Mesenchymal stem cell (in vitro differentiated cells and primary cell): ENCODE measurements at regions not wholly inside any gene's neighbourhood (a gene's known extent, or its start where the extent isn't known, plus 50 kb on each side); places are given as distances from the start of the nearest gene placed in this dataset.

Experiments used
- DNase-seq: peaks from one replicate; pipeline ENCODE4 v3.0.0-alpha.2; 2013
- H2AFZ ChIP-seq: one replicate; pipeline ENCODE4 v1.6.1; 2013; ENCODE audit warnings: low read depth, mild to moderate bottlenecking, control low read depth, inconsistent platforms, low read length, moderate library complexity
- H2AK5ac ChIP-seq: 2 replicates; pipeline ENCODE4 v1.6.1; 2013; ENCODE audit warnings: low read length, moderate library complexity, mild to moderate bottlenecking, inconsistent platforms; ENCODE audit not compliant: severe bottlenecking
- H2BK120ac ChIP-seq: one replicate; pipeline ENCODE4 v1.6.1; 2013; ENCODE audit warnings: low read depth, mild to moderate bottlenecking, inconsistent platforms, low read length, moderate library complexity
- H2BK12ac ChIP-seq, 2 experiments: one replicate each; pipeline ENCODE4 v1.6.1; 2013; ENCODE audit warnings: inconsistent platforms in 2 of 2, low read length in 2 of 2, mild to moderate bottlenecking in 2 of 2, moderate library complexity in 2 of 2, control low read depth in 1 of 2
- H2BK15ac ChIP-seq: one replicate; pipeline ENCODE4 v1.6.1; 2013; ENCODE audit warnings: mild to moderate bottlenecking, low read depth, inconsistent platforms; ENCODE audit not compliant: poor library complexity, severe bottlenecking
- H2BK5ac ChIP-seq: 2 replicates; pipeline ENCODE4 v1.6.1; 2013; ENCODE audit warnings: low read depth, mild to moderate bottlenecking, low read length, control low read depth, inconsistent platforms; ENCODE audit not compliant: poor library complexity, severe bottlenecking
- H3K14ac ChIP-seq, 2 experiments: one replicate each; pipeline ENCODE4 v1.6.1; 2013; ENCODE audit warnings: inconsistent platforms in 2 of 2, low read length in 2 of 2, control low read depth in 1 of 2, mild to moderate bottlenecking in 1 of 2, moderate library complexity in 1 of 2
- H3K18ac ChIP-seq, 2 experiments: one replicate each; pipeline ENCODE4 v1.6.1; 2013; ENCODE audit warnings: inconsistent platforms in 2 of 2, low read length in 2 of 2, control low read depth in 1 of 2, low read depth in 1 of 2, mild to moderate bottlenecking in 1 of 2
- H3K23ac ChIP-seq, 2 experiments: one replicate each; pipeline ENCODE4 v1.6.1; 2013; ENCODE audit warnings: inconsistent platforms in 2 of 2, low read length in 2 of 2, mild to moderate bottlenecking in 2 of 2, moderate library complexity in 2 of 2, control low read depth in 1 of 2
- H3K27ac ChIP-seq: 2 replicates; pipeline ENCODE4 v1.5.1; 2013; ENCODE audit warnings: mild to moderate bottlenecking, moderate library complexity, low read length, control low read depth, inconsistent platforms; ENCODE audit not compliant: poor library complexity, severe bottlenecking
- H3K27me3 ChIP-seq, 2 experiments: 2 replicates each; pipeline versions ENCODE4 v1.6.1 to v1.7.0; 2013; ENCODE audit warnings: low read length in 2 of 2, mild to moderate bottlenecking in 2 of 2, moderate library complexity in 2 of 2, control low read depth in 1 of 2, inconsistent platforms in 1 of 2; ENCODE audit not compliant: control insufficient read depth in 1 of 2, insufficient read depth in 1 of 2
- H3K36me3 ChIP-seq, 2 experiments: 2 replicates each; pipeline versions ENCODE4 v1.6.1 to v1.7.0; 2013; ENCODE audit warnings: low read length in 2 of 2, control low read depth in 1 of 2, inconsistent platforms in 1 of 2, low read depth in 1 of 2, mild to moderate bottlenecking in 1 of 2; ENCODE audit not compliant: insufficient read depth in 2 of 2, control insufficient read depth in 1 of 2
- H3K4ac ChIP-seq, 2 experiments: one replicate each; pipeline ENCODE4 v1.6.1; 2013; ENCODE audit warnings: inconsistent platforms in 2 of 2, low read length in 2 of 2, mild to moderate bottlenecking in 2 of 2, moderate library complexity in 2 of 2, control low read depth in 1 of 2, low read depth in 1 of 2
- H3K4me1 ChIP-seq: 2 replicates; pipeline ENCODE4 v1.6.1; 2013; ENCODE audit warnings: low read depth, low read length, control low read depth; ENCODE audit not compliant: control insufficient read depth, insufficient read depth
- H3K4me2 ChIP-seq: 2 replicates; pipeline ENCODE4 v1.6.1; 2013; ENCODE audit warnings: low read length, mild to moderate bottlenecking, inconsistent platforms; ENCODE audit not compliant: poor library complexity, severe bottlenecking
- H3K4me3 ChIP-seq, 2 experiments: 2 replicates each; pipeline versions ENCODE4 v1.5.1 to v1.7.0; 2013; ENCODE audit warnings: low read length in 2 of 2, mild to moderate bottlenecking in 2 of 2, control low read depth in 1 of 2, low read depth in 1 of 2; ENCODE audit not compliant: insufficient read depth in 1 of 2
- H3K79me1 ChIP-seq: replicated peaks from 2 replicates; pipeline ENCODE4 v1.6.1; 2013; ENCODE audit warnings: mild to moderate bottlenecking, control low read depth, low read length, inconsistent platforms; ENCODE audit not compliant: poor library complexity, severe bottlenecking
- H3K9ac ChIP-seq: 2 replicates; pipeline ENCODE4 v1.7.0; 2013; ENCODE audit warnings: mild to moderate bottlenecking, low read length, moderate library complexity
- H3K9me3 ChIP-seq: 2 replicates; pipeline ENCODE4 v1.7.0; 2013; ENCODE audit warnings: mild to moderate bottlenecking, low read length; ENCODE audit not compliant: control insufficient read depth
- H4K8ac ChIP-seq: one replicate; pipeline ENCODE4 v1.6.1; 2013; ENCODE audit warnings: inconsistent platforms, mild to moderate bottlenecking, low read length, moderate library complexity
- H4K91ac ChIP-seq: one replicate; pipeline ENCODE4 v1.6.1; 2013; ENCODE audit warnings: mild to moderate bottlenecking, low read length, inconsistent platforms
- WGBS: methylation state at CpG from one replicate; pipeline ENCODE4 v1.1.7; 2013; ENCODE audit warnings: mixed read lengths; 5-methylcytosine and 5-hydroxymethylcytosine counted together

DNA sequence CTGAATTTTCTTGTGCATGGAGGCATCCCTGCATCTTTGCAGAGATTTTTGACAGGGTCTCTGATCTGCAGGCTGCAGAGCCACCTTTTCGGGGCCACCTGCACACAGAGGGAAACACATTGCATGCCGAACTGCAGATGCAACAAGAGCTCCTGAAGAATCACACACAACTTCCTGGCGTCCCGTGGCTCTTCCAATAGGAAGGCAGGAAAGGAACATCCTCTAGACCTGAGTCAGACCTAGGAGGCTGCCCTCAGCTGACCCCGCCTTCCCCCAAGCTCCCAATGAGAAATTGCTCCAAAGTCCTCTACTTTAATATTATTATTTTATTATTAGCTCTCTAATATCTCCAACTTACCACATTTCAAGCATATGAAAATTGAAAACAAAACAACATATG, 213.2 kb upstream of the ARRDC4 start:
- Histone ChIP-seq H2BK12ac (no peak overlapping the region), H2BK5ac (no peak overlapping the region), H4K91ac (no peak overlapping the region), H2AFZ (no peak overlapping the region), H2BK120ac (no peak overlapping the region), H3K27me3 (no peaks in the 10 kb centered on the region), H4K8ac (no peak overlapping the region), H3K9me3 (peaks cover 5% of the 10 kb centered on the region), H3K4me2 (no peak overlapping the region), H3K4me1 (no peaks in the 10 kb centered on the region), H3K36me3 (no peaks in the 10 kb centered on the region), H3K23ac (no peak overlapping the region), H2BK15ac (no peak overlapping the region), H3K14ac (no peak overlapping the region), H3K18ac (no peak overlapping the region), H3K79me1 (no peaks in the 10 kb centered on the region), H3K4me3 (no peak overlapping the region), H3K27ac (no peak overlapping the region), H3K9ac (no peak overlapping the region), H2AK5ac (no peak overlapping the region), H3K4ac (no peak overlapping the region)
- WGBS: 86% methylated on average over 2 of the region's 5 CpGs
- no peak for DNase-seq

DNA sequence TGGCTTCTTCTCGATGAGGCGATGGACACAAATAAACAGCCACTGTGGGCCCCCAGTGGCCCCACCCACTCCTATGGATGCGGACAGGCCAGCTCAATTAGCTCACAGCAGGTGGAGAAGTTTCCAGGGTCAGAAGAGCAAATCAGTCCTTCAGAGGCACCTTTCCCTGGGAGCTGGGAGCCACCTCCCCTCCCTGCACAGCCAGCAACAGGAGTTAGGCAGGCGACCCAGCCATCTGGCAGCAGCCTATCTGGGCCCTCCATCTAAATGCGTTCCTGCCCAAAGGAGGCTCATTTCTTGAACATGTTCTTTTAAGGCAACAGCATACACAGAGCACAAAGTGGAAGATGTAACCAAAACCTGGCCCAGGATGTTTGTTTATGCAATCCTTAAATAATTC, 211.9 kb upstream of the ARRDC4 start:
- Histone ChIP-seq H3K4me3 (no peak overlapping the region), H3K27me3 (no peaks in the 10 kb centered on the region), H4K91ac (no peak overlapping the region), H2AFZ (no peak overlapping the region), H2BK120ac (no peak overlapping the region), H2AK5ac (no peak overlapping the region), H3K18ac (no peak overlapping the region), H3K36me3 (no peaks in the 10 kb centered on the region), H2BK12ac (no peak overlapping the region), H3K9ac (no peak overlapping the region), H3K4me2 (no peak overlapping the region), H3K4ac (no peak overlapping the region), H2BK5ac (no peak overlapping the region), H3K9me3 (peaks cover 2% of the 10 kb centered on the region), H3K27ac (no peak overlapping the region), H3K4me1 (no peaks in the 10 kb centered on the region), H4K8ac (no peak overlapping the region), H3K23ac (no peak overlapping the region), H3K79me1 (no peaks in the 10 kb centered on the region), H3K14ac (no peak overlapping the region), H2BK15ac (no peak overlapping the region)
- 77% methylated on average over 5 of the region's 5 CpGs for WGBS
- DNase-seq: no peak

DNA sequence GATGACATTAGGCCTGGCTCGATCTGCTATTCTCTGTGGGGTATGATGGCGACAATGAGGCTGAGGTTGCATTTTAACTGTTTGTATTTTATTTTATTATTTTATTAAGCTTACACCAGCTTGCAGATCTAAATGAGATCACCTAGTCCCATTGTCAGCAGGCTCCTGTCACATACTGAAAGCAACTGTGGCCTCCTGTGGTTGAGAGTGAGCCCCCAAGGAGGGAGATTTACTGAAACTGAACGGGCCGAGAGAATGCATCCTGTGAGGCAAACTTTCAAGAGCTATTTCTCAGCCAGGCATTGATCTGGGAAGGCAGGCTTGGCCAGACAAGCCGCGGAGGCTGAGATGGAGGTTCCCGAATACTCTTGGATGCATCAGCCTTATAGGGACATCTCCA, 210.4 kb upstream of the ARRDC4 start:
- Histone ChIP-seq H3K23ac (no peak overlapping the region), H3K4me1 (no peaks in the 10 kb centered on the region), H3K27ac (no peak overlapping the region), H2BK15ac (no peak overlapping the region), H2BK120ac (no peak overlapping the region), H2AFZ (no peak overlapping the region), H4K91ac (no peak overlapping the region), H2BK12ac (no peak overlapping the region), H3K9ac (no peak overlapping the region), H4K8ac (no peak overlapping the region), H3K36me3 (no peaks in the 10 kb centered on the region), H3K4ac (no peak overlapping the region), H2AK5ac (no peak overlapping the region), H3K79me1 (no peaks in the 10 kb centered on the region), H2BK5ac (no peak overlapping the region), H3K14ac (no peak overlapping the region), H3K18ac (no peak overlapping the region), H3K4me2 (no peak overlapping the region), H3K4me3 (no peak overlapping the region), H3K9me3 (no peaks in the 10 kb centered on the region), H3K27me3 (no peaks in the 10 kb centered on the region)
- WGBS: 68% methylated on average over 5 of the region's 7 CpGs
- no peak for DNase-seq

DNA sequence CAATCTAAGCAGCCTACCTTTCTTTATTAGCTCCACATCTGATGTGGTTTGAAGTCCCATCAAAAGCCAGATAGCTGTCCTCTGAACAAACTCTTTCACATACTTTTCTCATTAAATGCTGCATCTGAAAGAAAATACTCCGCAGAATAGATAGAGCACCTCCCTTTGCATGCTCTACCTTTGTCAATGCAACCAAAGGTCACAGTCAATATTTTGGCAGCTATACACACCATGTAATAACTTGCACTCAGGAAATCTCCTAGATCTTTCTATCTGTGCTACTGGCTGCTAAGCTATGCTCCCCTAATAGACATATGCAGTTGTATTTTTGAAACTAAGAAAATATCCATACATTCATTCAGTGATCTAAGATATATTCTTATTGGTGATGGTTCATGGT, 204.8 kb upstream of the ARRDC4 start:
- Histone ChIP-seq H3K27ac (no peak overlapping the region), H3K79me1 (no peaks in the 10 kb centered on the region), H3K4me1 (no peaks in the 10 kb centered on the region), H2BK120ac (no peak overlapping the region), H3K23ac (no peak overlapping the region), H2AFZ (no peak overlapping the region), H2BK5ac (no peak overlapping the region), H3K4ac (no peak overlapping the region), H3K14ac (no peak overlapping the region), H2BK12ac (no peak overlapping the region), H3K9ac (no peak overlapping the region), H3K4me2 (no peak overlapping the region), H2AK5ac (no peak overlapping the region), H3K9me3 (no peaks in the 10 kb centered on the region), H4K91ac (no peak overlapping the region), H2BK15ac (no peak overlapping the region), H4K8ac (no peak overlapping the region), H3K27me3 (peaks cover 0 to 4% of the 10 kb centered on the region in 2 experiments), H3K36me3 (no peaks in the 10 kb centered on the region), H3K18ac (no peak overlapping the region), H3K4me3 (no peak overlapping the region)
- WGBS: 88% methylated on average over 1 of the region's 1 CpG
- no peak for DNase-seq
